CD8-positive, alpha-beta memory T cell (primary cell): ENCODE measurements at regions not wholly inside any gene's neighbourhood (a gene's known extent, or its start where the extent isn't known, plus 50 kb on each side); places are given as distances from the start of the nearest gene placed in this dataset.

Source experiments
- CTCF ChIA-PET: fragments of 350-600 bp; sonication (Branson Sonifier 250); formaldehyde crosslinking; loops from one replicate; lab custom pipeline; 2021; ENCODE audit warnings: antibody characterized with exemption; lab: Charles Lee
- POLR2A ChIA-PET: fragments of 350-600 bp; sonication (Branson Sonifier 250); formaldehyde crosslinking; loops from one replicate; lab custom pipeline; 2021; ENCODE audit warnings: antibody characterized with exemption; lab: Charles Lee
- DNase-seq, 5 donors: peaks; one replicate each; pipeline versions ENCODE4 v3.0.0 to v3.0.0-alpha.2; 2020 to 2022; ENCODE audit warnings: mixed read lengths in 1 of 5
- H3K27ac ChIP-seq: one replicate; pipeline ENCODE4 v1.7.0; 2013; ENCODE audit warnings: low read depth, mild to moderate bottlenecking, low read length, moderate library complexity
- H3K27me3 ChIP-seq: 2 replicates; pipeline ENCODE4 v1.7.0; 2013; ENCODE audit warnings: low read length, mild to moderate bottlenecking; ENCODE audit not compliant: insufficient read depth, poor library complexity, severe bottlenecking
- H3K36me3 ChIP-seq: 2 replicates; pipeline ENCODE4 v1.7.0; 2013; ENCODE audit warnings: mild to moderate bottlenecking, low read length, moderate library complexity; ENCODE audit not compliant: insufficient read depth
- H3K4me1 ChIP-seq: 2 replicates; pipeline ENCODE4 v1.7.0; 2013; ENCODE audit warnings: mild to moderate bottlenecking, low read length, moderate library complexity; ENCODE audit not compliant: insufficient read depth
- H3K4me3 ChIP-seq: 2 replicates; pipeline ENCODE4 v1.7.0; 2013; ENCODE audit warnings: mild to moderate bottlenecking, low read length
- H3K9me3 ChIP-seq: 2 replicates; pipeline ENCODE4 v1.7.0; 2013; ENCODE audit warnings: mild to moderate bottlenecking, low read length
- H3K27ac Mint-ChIP-seq, 8 donors: one replicate each; pipeline ENCODE4 v1.8.0; 2020 to 2021; ENCODE audit warnings: mixed read lengths in 8 of 8, mild to moderate bottlenecking in 6 of 8, inconsistent platforms in 3 of 8, moderate library complexity in 3 of 8
- H3K27me3 Mint-ChIP-seq, 2 donors: one replicate each; pipeline ENCODE4 v1.8.0; 2020 to 2021; ENCODE audit warnings: mixed read lengths in 2 of 2, mild to moderate bottlenecking in 1 of 2, moderate library complexity in 1 of 2
- H3K36me3 Mint-ChIP-seq, 3 donors: one replicate each; pipeline ENCODE4 v1.8.0; 2020 to 2021; ENCODE audit warnings: mixed read lengths in 3 of 3, inconsistent platforms in 1 of 3, mild to moderate bottlenecking in 1 of 3
- H3K4me1 Mint-ChIP-seq, 3 donors: one replicate each; pipeline ENCODE4 v1.8.0; 2020 to 2021; ENCODE audit warnings: mixed read lengths in 3 of 3, inconsistent platforms in 1 of 3, mild to moderate bottlenecking in 1 of 3
- H3K4me3 Mint-ChIP-seq, 7 donors: one replicate each; pipeline ENCODE4 v1.8.0; 2020 to 2021; ENCODE audit warnings: mixed read lengths in 7 of 7, mild to moderate bottlenecking in 6 of 7, moderate library complexity in 4 of 7, inconsistent platforms in 2 of 7
- H3K9me3 Mint-ChIP-seq, 5 donors: one replicate each; pipeline ENCODE4 v1.8.0; 2020 to 2022; ENCODE audit warnings: mixed read lengths in 5 of 5, mild to moderate bottlenecking in 3 of 5, moderate library complexity in 2 of 5, inconsistent platforms in 1 of 5

- no peak overlapping the region for H3K4me3 Mint-ChIP-seq
- Histone ChIP-seq H3K27me3 (no peaks in the 10 kb centered on the region), H3K9me3 (no peaks in the 10 kb centered on the region), H3K27ac (no peak overlapping the region), H3K36me3 (no peaks in the 10 kb centered on the region), H3K4me3 (no peak overlapping the region), H3K4me1 (no peaks in the 10 kb centered on the region)
- H3K27ac Mint-ChIP-seq = no peak overlapping the region
- H3K9me3 Mint-ChIP-seq = peaks cover 0 to 4% (median 0%) of the 10 kb centered on the region in 5 donors
- no peak for DNase-seq
- H3K27me3 Mint-ChIP-seq = peaks cover 0 to 3% of the 10 kb centered on the region in 2 donors
- POLR2A ChIA-PET = no interaction called here
- CTCF ChIA-PET = no interaction called here
- no peaks in the 10 kb centered on the region for H3K36me3 Mint-ChIP-seq
- no peaks in the 10 kb centered on the region for H3K4me1 Mint-ChIP-seq
Observed at GRCh38 chr3:110846971-110847370, 224.6 kb upstream of the NECTIN3 start.

DNA sequence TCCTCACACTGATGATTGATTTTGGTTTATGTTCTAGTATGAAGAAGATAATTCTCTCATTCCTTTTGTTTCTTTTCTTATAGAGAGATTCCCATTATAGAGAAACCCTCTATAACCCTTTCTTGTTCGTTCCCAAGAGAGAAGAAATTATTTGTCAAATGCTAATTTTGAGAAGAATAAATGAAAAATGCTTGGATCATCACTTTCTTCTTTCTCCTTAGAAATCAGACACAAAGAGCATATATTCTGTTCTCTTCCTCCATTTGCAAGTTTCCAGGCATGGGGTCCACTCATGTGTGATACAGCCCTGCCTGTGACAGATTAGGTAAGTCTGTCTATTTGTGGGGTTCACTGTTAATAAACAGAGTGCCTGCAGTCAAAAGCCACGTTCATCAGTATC is 222.6 kb upstream of the NECTIN3 start:
- POLR2A ChIA-PET = no interaction called here
- Histone ChIP-seq H3K27ac (no peak overlapping the region), H3K4me3 (no peak overlapping the region), H3K4me1 (no peaks in the 10 kb centered on the region), H3K27me3 (no peaks in the 10 kb centered on the region), H3K9me3 (no peaks in the 10 kb centered on the region), H3K36me3 (no peaks in the 10 kb centered on the region)
- no peak for DNase-seq
- peaks cover 0 to 3% of the 10 kb centered on the region in 2 donors for H3K27me3 Mint-ChIP-seq
- H3K27ac Mint-ChIP-seq = no peak overlapping the region
- H3K4me3 Mint-ChIP-seq = no peak overlapping the region
- no peaks in the 10 kb centered on the region for H3K36me3 Mint-ChIP-seq
- CTCF ChIA-PET = no interaction called here
- no peaks in the 10 kb centered on the region for H3K4me1 Mint-ChIP-seq
- H3K9me3 Mint-ChIP-seq = peaks cover 0 to 4% (median 0%) of the 10 kb centered on the region in 5 donors

DNA sequence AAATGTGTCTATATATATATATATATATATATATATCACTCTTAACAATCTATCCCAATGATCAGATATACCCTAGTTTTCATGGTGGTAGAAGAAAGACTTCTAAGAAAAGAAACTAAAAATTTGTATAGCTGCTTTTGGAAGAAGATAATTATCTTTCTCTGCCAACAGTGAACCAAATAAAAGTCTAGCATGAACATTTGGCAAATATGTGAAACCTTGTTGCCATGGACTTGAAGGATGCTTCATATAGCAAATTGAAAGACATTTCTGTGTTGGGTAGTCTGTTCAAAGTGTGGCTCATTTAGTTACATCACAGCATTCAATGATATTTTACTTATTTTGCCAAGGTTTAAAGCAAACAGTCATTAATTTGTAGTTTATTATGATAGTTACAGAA is 219.9 kb upstream of the NECTIN3 start:
- no peaks in the 10 kb centered on the region for H3K9me3 ChIP-seq
- H3K27me3 Mint-ChIP-seq = peaks cover 0 to 2% of the 10 kb centered on the region in 2 donors
- H3K36me3 Mint-ChIP-seq = no peaks in the 10 kb centered on the region
- no peaks in the 10 kb centered on the region for H3K27me3 ChIP-seq
- H3K27ac ChIP-seq = no peak overlapping the region
- no peak overlapping the region for H3K4me3 ChIP-seq
- DNase-seq = no peak
- no peak overlapping the region for H3K4me3 Mint-ChIP-seq
- CTCF ChIA-PET = no interaction called here
- H3K36me3 ChIP-seq = no peaks in the 10 kb centered on the region
- POLR2A ChIA-PET = no interaction called here
- H3K27ac Mint-ChIP-seq = no peak overlapping the region
- H3K4me1 Mint-ChIP-seq = no peaks in the 10 kb centered on the region
- no peaks in the 10 kb centered on the region for H3K9me3 Mint-ChIP-seq
- no peaks in the 10 kb centered on the region for H3K4me1 ChIP-seq

GRCh38 chr3:110855207-110855606 is 216.4 kb upstream of the NECTIN3 start:
- Mint-ChIP-seq H3K27ac (no peak overlapping the region), H3K9me3 (no peaks in the 10 kb centered on the region), H3K27me3 (peaks cover 0 to 2% of the 10 kb centered on the region in 2 donors), H3K36me3 (no peaks in the 10 kb centered on the region), H3K4me3 (no peak overlapping the region), H3K4me1 (no peaks in the 10 kb centered on the region)
- H3K27ac ChIP-seq = no peak overlapping the region
- CTCF ChIA-PET = no interaction called here
- H3K4me3 ChIP-seq = no peak overlapping the region
- POLR2A ChIA-PET = no interaction called here
- no peaks in the 10 kb centered on the region for H3K36me3 ChIP-seq
- H3K9me3 ChIP-seq = no peaks in the 10 kb centered on the region
- DNase-seq = no peak
- H3K27me3 ChIP-seq = no peaks in the 10 kb centered on the region
- H3K4me1 ChIP-seq = no peaks in the 10 kb centered on the region

GRCh38 chr3:110856916-110857315 is 214.7 kb upstream of the NECTIN3 start:
- H3K9me3 ChIP-seq = no peaks in the 10 kb centered on the region
- no peaks in the 10 kb centered on the region for H3K36me3 Mint-ChIP-seq
- H3K27me3 ChIP-seq = no peaks in the 10 kb centered on the region
- no peak for DNase-seq
- no peak overlapping the region for H3K27ac Mint-ChIP-seq
- ChIA-PET CTCF (no interaction called here), POLR2A (no interaction called here)
- H3K4me3 ChIP-seq = no peak overlapping the region
- no peak overlapping the region for H3K27ac ChIP-seq
- no peaks in the 10 kb centered on the region for H3K9me3 Mint-ChIP-seq
- H3K36me3 ChIP-seq = no peaks in the 10 kb centered on the region
- H3K4me1 Mint-ChIP-seq = no peaks in the 10 kb centered on the region
- H3K4me1 ChIP-seq = no peaks in the 10 kb centered on the region
- no peak overlapping the region for H3K4me3 Mint-ChIP-seq
- peaks cover 0 to 2% of the 10 kb centered on the region in 2 donors for H3K27me3 Mint-ChIP-seq

DNA sequence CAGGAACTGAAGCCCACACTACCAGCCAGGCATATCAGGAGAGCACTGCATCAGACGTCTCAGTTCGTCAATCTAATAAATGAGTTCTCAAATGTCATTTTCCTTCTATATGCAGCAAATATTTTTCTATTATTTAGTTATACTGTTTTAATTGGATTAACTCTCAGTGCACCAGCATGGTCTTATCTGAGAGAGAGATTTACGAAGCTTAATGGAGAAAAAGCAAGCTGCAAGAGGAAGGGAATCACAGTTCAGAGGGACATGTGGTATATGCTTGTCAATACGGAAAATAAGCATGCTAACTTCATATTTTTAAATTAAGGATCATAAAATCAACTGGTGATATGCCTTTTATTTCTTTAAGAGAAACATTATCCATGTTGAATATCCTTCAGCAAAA is 213.1 kb upstream of the NECTIN3 start:
- no peaks in the 10 kb centered on the region for H3K4me1 Mint-ChIP-seq
- ChIA-PET CTCF (no interaction called here), POLR2A (no interaction called here)
- Histone ChIP-seq H3K9me3 (no peaks in the 10 kb centered on the region), H3K27ac (no peak overlapping the region), H3K27me3 (no peaks in the 10 kb centered on the region), H3K36me3 (no peaks in the 10 kb centered on the region), H3K4me3 (no peak overlapping the region), H3K4me1 (no peaks in the 10 kb centered on the region)
- no peaks in the 10 kb centered on the region for H3K9me3 Mint-ChIP-seq
- no peak overlapping the region for H3K27ac Mint-ChIP-seq
- no peak for DNase-seq
- H3K27me3 Mint-ChIP-seq = peaks cover 0 to 2% of the 10 kb centered on the region in 2 donors
- no peak overlapping the region for H3K4me3 Mint-ChIP-seq
- no peaks in the 10 kb centered on the region for H3K36me3 Mint-ChIP-seq

DNA sequence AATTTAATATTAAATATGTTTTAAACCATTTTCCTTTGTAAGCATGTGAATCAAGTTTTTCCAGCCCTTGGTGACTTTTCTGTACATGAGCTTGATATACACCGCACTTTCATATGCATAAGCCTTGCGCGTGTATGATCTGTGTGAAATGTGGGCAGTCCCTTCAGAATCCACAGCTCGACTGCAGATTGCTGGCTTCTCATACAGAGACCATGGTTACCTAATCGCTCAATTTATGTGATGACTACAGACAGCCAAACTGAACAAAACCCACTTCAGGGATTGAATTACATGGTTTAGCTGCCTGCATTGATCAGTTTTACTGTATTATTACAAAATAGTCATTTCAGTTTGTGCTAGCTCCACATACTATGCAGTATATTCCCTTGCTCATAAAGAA is 212.3 kb upstream of the NECTIN3 start:
- H3K27ac Mint-ChIP-seq = no peak overlapping the region
- peaks cover 0 to 2% of the 10 kb centered on the region in 2 donors for H3K27me3 Mint-ChIP-seq
- CTCF ChIA-PET = no interaction called here

DNA sequence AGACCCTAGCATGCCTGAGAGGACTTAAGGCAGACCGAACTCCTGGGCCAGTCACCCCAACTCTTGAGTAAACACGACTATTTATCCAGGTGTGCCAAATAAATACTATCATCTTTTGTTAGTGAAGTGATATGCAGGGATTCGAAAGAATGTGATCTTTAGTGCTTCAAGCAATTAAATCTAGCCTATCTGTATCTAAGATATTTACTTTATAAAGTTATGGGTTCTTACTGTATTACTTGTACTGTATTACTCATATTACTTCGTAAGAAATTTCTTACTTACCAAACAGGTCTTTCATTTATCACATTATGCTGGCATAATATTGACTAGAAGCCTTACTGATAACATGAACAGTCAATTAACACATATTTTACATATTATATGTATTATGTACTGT is 211.6 kb upstream of the NECTIN3 start:
- H3K27me3 Mint-ChIP-seq = peaks cover 0 to 2% of the 10 kb centered on the region in 2 donors
- DNase-seq = no peak
- CTCF ChIA-PET = no interaction called here
- H3K9me3 Mint-ChIP-seq = no peaks in the 10 kb centered on the region
- H3K4me1 Mint-ChIP-seq = no peaks in the 10 kb centered on the region
- POLR2A ChIA-PET = no interaction called here
- no peak overlapping the region for H3K27ac Mint-ChIP-seq
- Histone ChIP-seq H3K27me3 (no peaks in the 10 kb centered on the region), H3K9me3 (no peaks in the 10 kb centered on the region), H3K27ac (no peak overlapping the region), H3K36me3 (no peaks in the 10 kb centered on the region), H3K4me1 (no peaks in the 10 kb centered on the region), H3K4me3 (no peak overlapping the region)
- no peak overlapping the region for H3K4me3 Mint-ChIP-seq
- H3K36me3 Mint-ChIP-seq = no peaks in the 10 kb centered on the region

More for the DNA sequence above, 212.3 kb upstream of the NECTIN3 start:
- no peak overlapping the region for H3K27ac ChIP-seq
- H3K4me3 Mint-ChIP-seq = no peak overlapping the region
- H3K4me1 Mint-ChIP-seq = no peaks in the 10 kb centered on the region
- no peaks in the 10 kb centered on the region for H3K27me3 ChIP-seq
- POLR2A ChIA-PET = no interaction called here
- no peak for DNase-seq
- no peaks in the 10 kb centered on the region for H3K36me3 Mint-ChIP-seq
- H3K4me3 ChIP-seq = no peak overlapping the region
- H3K4me1 ChIP-seq = no peaks in the 10 kb centered on the region
- no peaks in the 10 kb centered on the region for H3K9me3 ChIP-seq
- no peaks in the 10 kb centered on the region for H3K9me3 Mint-ChIP-seq
- no peaks in the 10 kb centered on the region for H3K36me3 ChIP-seq

DNA sequence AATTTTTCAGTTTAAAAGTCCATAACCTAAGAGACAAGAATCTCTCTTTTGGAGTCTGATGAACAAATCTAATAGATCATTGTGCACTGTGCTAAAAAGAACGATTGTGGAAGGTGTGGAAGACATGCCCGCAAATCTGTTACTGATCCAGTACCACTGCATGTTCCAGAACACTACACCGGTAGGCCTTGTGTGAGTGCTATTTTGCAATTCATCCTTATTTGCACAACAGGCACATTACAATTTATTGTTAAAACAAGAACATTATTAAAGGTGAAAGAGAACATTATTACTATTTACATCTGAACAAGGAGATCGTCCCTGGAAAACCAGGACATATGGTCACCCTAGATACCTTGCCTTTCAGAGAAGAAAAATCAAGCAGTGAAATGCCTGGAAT is 205.7 kb upstream of the NECTIN3 start:
- Histone ChIP-seq H3K9me3 (no peaks in the 10 kb centered on the region), H3K4me1 (no peaks in the 10 kb centered on the region), H3K4me3 (no peak overlapping the region), H3K36me3 (no peaks in the 10 kb centered on the region), H3K27me3 (no peaks in the 10 kb centered on the region), H3K27ac (no peak overlapping the region)
- Mint-ChIP-seq H3K27me3 (peaks cover 0 to 2% of the 10 kb centered on the region in 2 donors), H3K9me3 (no peaks in the 10 kb centered on the region), H3K36me3 (no peaks in the 10 kb centered on the region), H3K4me1 (no peaks in the 10 kb centered on the region), H3K27ac (no peak overlapping the region), H3K4me3 (no peak overlapping the region)
- ChIA-PET POLR2A (no interaction called here), CTCF (no interaction called here)
- DNase-seq = no peak
